NCI-H748 (cell line): ENCODE measurements at regions not wholly inside any gene's neighbourhood (a gene's known extent, or its start where the extent isn't known, plus 50 kb on each side); places are given as distances from the start of the nearest gene placed in this dataset.

ENCODE experiments used
- DNase-seq: peaks from one replicate; lab custom pipeline; 2025; ENCODE audit not compliant: unreplicated experiment; lab: John Stamatoyannopoulos, UW

DNA sequence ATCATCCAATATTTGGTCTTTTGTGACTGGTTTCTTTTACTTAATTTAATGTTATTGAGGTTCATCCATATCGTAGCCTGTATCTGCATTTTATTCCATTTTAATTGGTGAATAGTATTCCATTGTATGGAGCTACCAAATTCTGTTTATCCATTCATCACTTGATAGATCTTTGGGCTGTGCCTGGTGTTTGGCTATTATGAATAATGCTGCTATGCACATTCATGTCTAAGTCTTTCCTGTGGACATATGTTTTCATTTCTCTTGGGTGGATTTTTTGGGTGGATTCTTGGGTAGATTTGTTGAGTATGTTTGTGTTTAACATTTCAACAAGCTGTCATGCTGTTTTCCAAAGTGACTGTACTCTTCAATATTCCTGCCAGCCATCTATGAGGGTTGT lies 52.5 kb upstream of the NEDD4L start:
- no peak for DNase-seq

GRCh38 chr18:57989536-57989935 lies 54.5 kb upstream of the NEDD4L start:
- no peak for DNase-seq

GRCh38 chr18:57984490-57985115 lies 59.4 kb upstream of the NEDD4L start:
- DNase-seq = peak; percentile 99

- no peak for DNase-seq
Measured at GRCh38 chr18:57983965-57984364, 60.1 kb upstream of the NEDD4L start.

DNA sequence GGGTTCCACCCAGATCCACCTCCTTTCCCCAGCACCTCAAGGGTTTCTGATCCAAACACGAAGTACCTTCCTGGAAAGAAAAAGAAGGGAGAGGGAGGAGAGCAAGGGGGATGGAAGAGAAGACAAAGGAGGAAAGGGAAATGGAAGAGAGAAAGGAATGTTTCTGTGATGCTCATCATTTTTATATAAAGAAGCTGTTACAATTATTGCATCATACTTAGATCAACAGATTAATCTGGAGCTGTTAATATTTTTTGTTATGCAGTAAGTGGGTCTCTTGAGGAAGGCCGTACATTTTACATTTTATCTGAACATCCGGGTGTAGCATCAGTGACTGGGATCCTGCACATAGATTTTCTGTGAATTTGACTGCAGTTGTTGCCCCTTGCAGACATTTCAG lies 60.6 kb upstream of the NEDD4L start:
- no peak for DNase-seq

- no peak for DNase-seq
Measured at GRCh38 chr18:57982372-57983021, 61.5 kb upstream of the NEDD4L start.

GRCh38 chr18:57981308-57982028 lies 62.6 kb upstream of the NEDD4L start:
- DNase-seq = peak; percentile 40

DNA sequence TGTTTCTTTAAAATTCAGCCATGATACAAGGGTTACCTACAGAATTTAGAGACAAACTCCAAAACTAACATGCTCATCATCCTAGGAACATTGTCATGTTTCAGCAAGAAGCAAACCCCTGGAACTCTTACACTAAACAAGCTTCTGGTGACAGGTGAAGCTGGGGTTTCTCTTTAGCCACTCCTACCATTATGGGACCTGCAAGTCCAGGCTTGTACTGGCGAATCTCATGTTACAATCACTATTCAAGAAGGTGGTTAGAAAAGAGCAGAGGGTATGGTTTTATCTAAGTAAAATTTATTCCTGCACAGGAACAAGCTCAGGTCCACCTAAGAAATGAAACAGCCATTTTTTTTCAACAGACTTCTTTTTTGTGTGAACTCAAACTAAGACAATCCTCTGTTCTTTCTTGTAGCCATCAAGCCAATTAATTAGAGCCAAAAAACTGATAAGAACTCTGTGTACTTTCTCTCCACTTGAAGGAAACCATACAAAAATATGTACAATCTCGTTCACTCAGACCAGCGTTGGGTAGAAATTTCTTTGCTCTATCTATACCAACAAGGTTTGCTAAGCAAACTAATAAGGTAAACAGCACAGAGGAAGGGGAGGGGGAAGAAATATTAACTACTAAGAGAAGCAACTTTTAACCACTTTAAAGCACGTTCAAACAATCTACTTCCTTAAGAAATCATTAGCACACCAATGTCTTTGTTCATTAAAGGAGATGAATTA lies 63.3 kb upstream of the NEDD4L start:
- DNase-seq = peak; percentile 99

DNA sequence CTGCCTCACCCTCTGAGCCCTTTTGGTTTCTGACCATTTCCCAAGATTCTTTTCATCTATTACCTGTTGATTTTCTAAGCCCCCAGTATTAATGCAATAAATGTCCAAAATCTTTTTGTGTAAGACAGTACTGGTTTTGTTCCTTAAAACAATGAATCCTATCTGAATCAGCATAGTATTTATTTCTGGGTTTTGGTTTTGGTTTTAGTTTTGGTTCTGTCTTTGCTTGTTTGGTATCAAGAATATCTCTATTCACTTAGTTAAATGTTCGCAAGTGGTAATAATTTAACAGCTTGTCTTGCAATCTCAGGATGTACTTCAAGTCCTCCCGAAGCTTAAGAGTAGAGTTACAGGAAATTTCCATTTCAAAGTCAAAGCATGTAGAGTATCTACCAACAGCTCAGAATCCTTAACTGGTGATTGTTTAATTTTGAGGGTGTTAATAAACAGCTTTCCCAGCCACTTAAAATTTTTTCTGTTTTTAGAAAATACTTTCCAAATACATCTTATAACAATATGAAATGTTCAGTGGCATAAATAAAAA lies 67.7 kb upstream of the NEDD4L start:
- no peak for DNase-seq

DNA sequence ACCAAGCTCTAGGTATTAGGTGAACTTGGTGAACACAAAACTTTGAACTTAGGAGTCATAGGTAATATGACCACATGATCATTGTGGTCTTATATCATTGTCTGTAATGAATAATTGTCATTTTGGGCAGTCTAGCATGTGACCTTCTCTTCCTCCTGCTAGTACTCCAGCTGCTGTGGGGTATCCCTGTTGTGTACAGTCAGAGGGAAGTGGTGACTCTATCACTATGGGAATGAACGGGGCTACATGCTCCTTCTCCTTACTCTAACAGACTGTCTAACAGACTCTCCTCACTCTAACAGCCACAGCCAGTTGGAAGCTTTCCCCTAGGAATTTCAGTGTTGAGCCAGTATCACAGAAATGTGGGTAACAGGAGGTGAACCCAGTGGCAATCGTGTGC lies 68.2 kb upstream of the NEDD4L start:
- DNase-seq = no peak

DNA sequence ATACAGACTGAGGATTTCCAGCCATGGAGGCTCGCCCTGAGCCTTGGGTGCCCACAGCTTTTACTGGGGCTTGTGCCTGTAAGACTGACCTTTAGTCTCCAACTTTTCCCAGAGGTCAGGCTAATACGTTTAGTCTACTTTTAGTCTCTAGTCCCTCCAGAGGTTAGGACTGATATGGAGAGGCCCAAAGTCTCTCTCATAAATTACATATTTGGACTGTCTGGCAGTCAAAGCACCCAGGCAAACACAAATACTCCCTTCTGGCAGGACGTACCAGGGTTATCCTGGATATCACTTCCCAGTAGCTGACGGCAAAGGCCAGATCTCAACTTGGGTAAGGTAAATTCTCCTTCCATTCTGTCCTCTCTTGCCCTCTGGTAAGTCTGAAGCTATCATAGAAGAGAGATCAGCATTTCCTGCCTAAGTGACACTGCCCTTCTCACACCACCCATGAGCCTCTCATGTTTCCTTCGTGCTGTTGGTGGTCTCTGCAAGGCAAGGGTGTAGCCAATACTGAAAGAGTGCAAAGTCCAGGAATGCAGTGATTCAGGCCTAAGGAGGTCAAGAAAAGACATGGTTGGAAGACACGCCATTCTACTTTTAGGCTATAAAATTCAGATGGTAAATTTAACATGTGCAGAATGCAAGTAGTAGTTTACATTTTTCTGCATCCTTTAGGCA lies 69.3 kb upstream of the NEDD4L start:
- DNase-seq = no peak

DNA sequence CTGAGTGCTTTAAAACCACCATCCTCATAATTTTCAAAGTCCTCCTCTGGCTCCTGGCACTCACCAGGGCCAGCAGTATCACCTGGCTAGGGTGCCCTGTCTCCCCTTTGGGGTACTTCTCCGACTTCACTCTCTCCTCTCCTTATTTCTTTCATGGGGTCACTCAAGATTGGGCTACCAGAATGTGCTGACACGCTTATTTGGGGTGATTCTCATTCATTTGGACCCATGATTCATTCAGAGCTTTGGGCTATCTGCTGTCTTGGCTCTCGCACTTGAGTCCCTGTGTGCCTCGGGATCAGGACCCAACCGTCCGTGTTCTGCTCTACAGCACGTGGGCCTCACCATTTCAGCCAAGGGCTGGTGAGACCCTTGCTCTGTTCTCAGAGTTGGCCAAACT lies 70.1 kb upstream of the NEDD4L start:
- no peak for DNase-seq

DNA sequence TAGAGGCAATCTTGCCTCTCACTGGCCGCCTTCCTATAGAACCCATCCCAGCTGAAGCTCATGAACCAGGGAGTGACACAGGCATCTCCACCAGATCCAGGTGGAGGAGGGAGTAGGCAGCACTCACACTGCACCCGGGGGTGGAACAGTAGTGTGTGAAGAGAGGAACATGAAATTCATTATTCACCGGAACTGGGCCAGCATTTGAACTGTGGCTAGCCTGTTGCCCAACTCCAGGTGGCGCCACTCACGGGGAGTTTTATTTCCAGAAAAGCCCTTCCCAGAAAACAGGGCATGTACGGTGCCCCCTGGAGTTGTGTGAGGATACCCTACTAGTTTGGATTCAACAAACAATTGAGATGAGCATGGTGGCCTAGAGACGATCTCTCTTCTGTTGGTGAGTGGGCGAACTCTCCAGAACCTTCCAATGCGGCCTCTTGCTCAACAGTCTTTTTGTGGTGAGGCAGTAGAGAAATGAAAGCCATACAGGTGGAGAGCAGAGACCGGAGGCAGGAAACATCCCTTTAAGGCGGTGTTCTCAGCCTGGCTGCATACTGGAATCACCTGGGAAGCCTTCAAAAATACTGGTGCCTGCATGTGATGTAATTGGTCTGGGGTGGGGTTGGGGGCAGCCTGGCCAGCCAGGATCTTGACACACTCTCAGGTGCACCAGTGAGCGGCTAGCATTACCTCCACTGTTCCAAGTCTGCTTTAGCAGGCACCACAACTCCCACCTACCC lies 73.5 kb upstream of the NEDD4L start:
- peak; percentile 39 for DNase-seq

DNA sequence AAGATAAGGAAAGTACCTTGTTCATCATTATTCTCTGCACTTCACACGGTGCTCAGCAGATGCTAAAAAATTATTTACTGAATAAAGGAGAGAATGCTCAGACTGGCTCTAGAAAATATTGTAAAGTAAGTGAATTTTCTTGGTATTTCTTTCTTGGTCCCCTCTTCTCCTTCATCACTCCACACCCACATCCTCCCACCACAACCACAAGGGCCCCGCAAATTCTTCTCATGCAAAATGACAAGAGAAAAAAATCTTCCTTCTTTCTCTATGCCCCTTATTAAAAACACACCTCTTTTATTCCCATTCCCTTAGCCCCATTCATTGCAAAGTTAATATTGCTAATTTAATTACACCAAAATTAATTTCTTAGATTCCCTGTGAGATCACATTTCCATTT lies 74.2 kb upstream of the NEDD4L start:
- DNase-seq = no peak

DNA sequence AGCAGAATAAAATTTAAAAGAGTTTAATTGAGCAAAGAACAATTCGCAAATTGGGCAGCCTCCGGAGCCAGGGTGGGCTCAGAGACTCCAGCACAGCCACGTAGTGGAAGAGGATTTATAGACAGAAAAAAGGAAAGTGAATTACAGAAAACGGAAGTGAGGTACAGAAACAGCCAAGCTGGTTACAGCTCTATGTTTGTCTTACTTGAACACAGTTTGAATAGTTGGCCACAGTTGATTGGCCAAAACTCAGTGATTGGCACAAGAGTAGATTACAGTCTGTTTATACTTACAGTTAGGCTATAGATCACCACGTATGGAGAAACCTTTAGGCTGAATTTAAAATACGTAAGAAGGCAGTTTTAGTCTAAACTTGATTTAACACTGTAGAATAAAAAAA lies 78.8 kb upstream of the NEDD4L start:
- DNase-seq = no peak

DNA sequence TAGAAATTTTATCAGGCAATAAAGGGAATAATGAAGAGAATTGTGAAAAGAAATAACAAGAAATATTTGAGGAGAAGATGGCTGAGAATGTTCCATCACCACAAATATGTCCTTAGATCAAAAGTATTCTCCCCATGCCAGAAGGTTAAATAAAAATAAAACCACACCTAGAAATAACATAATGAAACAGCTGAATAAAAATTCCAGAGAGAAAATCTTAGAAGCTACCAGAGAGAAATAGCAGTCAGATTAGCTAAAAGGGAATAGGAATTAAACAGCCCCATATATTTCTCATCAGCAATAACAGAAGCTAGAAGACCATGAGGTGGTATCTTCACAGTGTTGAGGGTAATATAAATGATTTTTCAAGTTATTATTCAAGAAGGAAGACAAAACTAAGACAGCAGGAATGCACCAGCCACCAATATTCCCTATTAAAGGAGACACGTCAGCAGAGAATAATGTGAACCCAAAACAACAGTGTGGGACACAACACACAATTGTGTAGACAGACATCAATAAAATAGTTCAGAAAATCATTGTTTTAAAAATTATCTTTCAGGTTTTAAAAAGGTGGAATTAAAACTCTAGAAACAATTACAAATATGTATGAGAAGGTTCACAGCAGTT lies 82.0 kb upstream of the NEDD4L start:
- DNase-seq = no peak

GRCh38 chr18:57961411-57961810 lies 82.6 kb upstream of the NEDD4L start:
- no peak for DNase-seq

DNA sequence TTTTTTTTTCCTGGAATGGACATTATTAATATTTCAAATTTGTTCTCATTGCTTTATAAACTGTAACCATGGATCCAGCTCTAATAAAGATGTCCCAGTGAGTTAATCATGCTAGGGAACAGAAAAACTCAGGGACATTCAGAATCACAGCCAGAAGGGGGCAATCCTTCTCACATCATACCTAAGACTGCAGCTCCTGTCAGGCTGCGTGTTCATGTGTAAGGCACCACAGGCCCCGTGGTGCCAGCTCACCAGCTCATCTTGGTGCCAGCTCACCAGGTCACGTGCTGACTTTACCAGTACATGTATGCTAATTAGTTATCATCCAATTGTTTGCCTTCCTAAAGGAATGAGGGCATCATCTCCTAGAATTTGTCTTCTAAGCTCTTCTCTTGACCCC lies 84.7 kb upstream of the NEDD4L start:
- peak; percentile 86 for DNase-seq

GRCh38 chr18:57957210-57957609 lies 86.8 kb upstream of the NEDD4L start:
- no peak for DNase-seq

DNA sequence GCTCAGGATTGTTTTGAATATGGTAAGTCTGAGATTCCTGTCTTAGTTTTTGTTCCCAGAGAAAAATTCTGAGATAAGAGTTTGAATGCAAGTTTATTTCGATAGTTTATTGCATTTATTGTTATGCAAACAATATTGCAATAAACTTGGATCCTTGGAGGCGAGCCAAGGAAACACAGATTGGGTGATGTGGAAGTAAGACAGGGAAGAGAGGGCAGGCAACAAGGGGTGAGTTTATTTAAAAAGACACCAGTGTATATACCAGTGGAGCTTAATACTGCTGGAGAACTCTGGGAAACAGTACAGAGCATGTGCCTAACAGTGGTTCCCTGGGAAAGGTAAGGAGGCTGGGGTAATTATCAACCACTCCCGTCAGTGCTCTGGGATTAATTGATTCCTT lies 87.5 kb upstream of the NEDD4L start:
- no peak for DNase-seq
